Endothelial cell (in vitro differentiated cells): ENCODE measurements at regions not wholly inside any gene's neighbourhood (a gene's known extent, or its start where the extent isn't known, plus 50 kb on each side); places are given as distances from the start of the nearest gene placed in this dataset.

Experiments used
- DNase-seq: peaks from one replicate; pipeline ENCODE4 v3.0.0; 2021; ENCODE audit warnings: low spot score
- H3K27ac Mint-ChIP-seq: one replicate; pipeline ENCODE4 v1.8.0; 2021; ENCODE audit warnings: mixed read lengths, inconsistent platforms; ENCODE audit not compliant: unreplicated experiment
- H3K27me3 Mint-ChIP-seq: one replicate; pipeline ENCODE4 v1.8.0; 2021; ENCODE audit warnings: mild to moderate bottlenecking, moderate library complexity, mixed read lengths, inconsistent platforms; ENCODE audit not compliant: unreplicated experiment
- H3K36me3 Mint-ChIP-seq: one replicate; pipeline ENCODE4 v1.8.0; 2021; ENCODE audit warnings: mild to moderate bottlenecking, low read depth, mixed read lengths, inconsistent platforms; ENCODE audit not compliant: unreplicated experiment
- H3K4me1 Mint-ChIP-seq: one replicate; pipeline ENCODE4 v1.8.0; 2021; ENCODE audit warnings: mild to moderate bottlenecking, mixed read lengths, inconsistent platforms; ENCODE audit not compliant: unreplicated experiment
- H3K4me3 Mint-ChIP-seq: one replicate; pipeline ENCODE4 v1.8.0; 2021; ENCODE audit warnings: mild to moderate bottlenecking, mixed read lengths, inconsistent platforms; ENCODE audit not compliant: unreplicated experiment
- H3K9me3 Mint-ChIP-seq: one replicate; pipeline ENCODE4 v1.8.0; 2021; ENCODE audit warnings: mixed read lengths, inconsistent platforms; ENCODE audit not compliant: unreplicated experiment
- CTCF ChIP-seq: fragments of 200-600 bp; sonication (generic); IDR thresholded peaks from one replicate; pipeline ENCODE4 v1.5.0; 2021; ENCODE audit warnings: antibody characterized with exemption; ENCODE audit not compliant: unreplicated experiment

GRCh38 chr16:49972280-49972679, 52.7 kb upstream of the CNEP1R1 start:
- no peak overlapping the region for H3K4me3 Mint-ChIP-seq
- H3K27ac Mint-ChIP-seq, result no peak overlapping the region
- H3K9me3 Mint-ChIP-seq, result no peaks in the 10 kb centered on the region
- no peaks in the 10 kb centered on the region for H3K4me1 Mint-ChIP-seq
- no peaks in the 10 kb centered on the region for H3K27me3 Mint-ChIP-seq
- H3K36me3 Mint-ChIP-seq, result no peaks in the 10 kb centered on the region
- no peak for TF ChIP-seq CTCF
- DNase-seq, result no peak

- no peaks in the 10 kb centered on the region for H3K4me1 Mint-ChIP-seq
- H3K36me3 Mint-ChIP-seq, result no peaks in the 10 kb centered on the region
- no peak for TF ChIP-seq CTCF
- H3K27me3 Mint-ChIP-seq, result no peaks in the 10 kb centered on the region
- H3K9me3 Mint-ChIP-seq, result no peaks in the 10 kb centered on the region
- DNase-seq, result no peak
- no peak overlapping the region for H3K4me3 Mint-ChIP-seq
- H3K27ac Mint-ChIP-seq, result no peak overlapping the region
These were observed 52.1 kb upstream of the CNEP1R1 start for GRCh38 chr16:49972961-49973360.
